UCSD-AML1 (cell line): ENCODE measurements at regions not wholly inside any gene's neighbourhood (a gene's known extent, or its start where the extent isn't known, plus 50 kb on each side); places are given as distances from the start of the nearest gene placed in this dataset.

Experiments
- DNase-seq: peaks from one replicate; lab custom pipeline; 2025; ENCODE audit not compliant: unreplicated experiment; lab: John Stamatoyannopoulos, UW

- no peak for DNase-seq
Measured at GRCh38 chr7:115709664-115710063, 320.9 kb downstream of the TFEC start.

- no peak for DNase-seq
Measured at GRCh38 chr7:115708013-115708341, 322.6 kb downstream of the TFEC start.

GRCh38 chr7:115707258-115708012 lies 323.1 kb downstream of the TFEC start:
- peak; percentile 1 for DNase-seq

GRCh38 chr7:115704884-115705283 lies 325.7 kb downstream of the TFEC start:
- DNase-seq = no peak

- DNase-seq = no peak
Measured at GRCh38 chr7:115701141-115701540, 329.4 kb downstream of the TFEC start.

GRCh38 chr7:115694424-115694823 lies 336.1 kb downstream of the TFEC start:
- DNase-seq = no peak

GRCh38 chr7:115693779-115694178 lies 336.8 kb downstream of the TFEC start:
- no peak for DNase-seq

GRCh38 chr7:115689941-115690340 lies 340.6 kb downstream of the TFEC start:
- DNase-seq = no peak

- no peak for DNase-seq
Measured at GRCh38 chr7:115683093-115683492, 347.5 kb downstream of the TFEC start.

GRCh38 chr7:115682507-115682906 lies 348.1 kb downstream of the TFEC start:
- no peak for DNase-seq

GRCh38 chr7:115680921-115681320 lies 349.6 kb downstream of the TFEC start:
- DNase-seq = no peak

GRCh38 chr7:115679976-115680375 lies 350.6 kb downstream of the TFEC start:
- DNase-seq = no peak

- no peak for DNase-seq
Measured at GRCh38 chr7:115679423-115679822, 351.1 kb downstream of the TFEC start.

GRCh38 chr7:115678086-115678982 lies 352.2 kb downstream of the TFEC start:
- DNase-seq = no peak

- DNase-seq = no peak
Measured at GRCh38 chr7:115676707-115677106, 353.9 kb downstream of the TFEC start.

- no peak for DNase-seq
Measured at GRCh38 chr7:115676080-115676479, 354.5 kb downstream of the TFEC start.

GRCh38 chr7:115674467-115675024 lies 356.0 kb downstream of the TFEC start:
- no peak for DNase-seq

GRCh38 chr7:115672024-115672423 lies 358.5 kb downstream of the TFEC start:
- no peak for DNase-seq

- no peak for DNase-seq
Measured at GRCh38 chr7:115662676-115663075, 367.9 kb downstream of the TFEC start.

- no peak for DNase-seq
Measured at GRCh38 chr7:115662120-115662519, 368.4 kb downstream of the TFEC start.

- DNase-seq = no peak
Measured at GRCh38 chr7:115658223-115658622, 372.3 kb downstream of the TFEC start.
